ENCODE measurements at regions not wholly inside any gene's neighbourhood (a gene's known extent, or its start where the extent isn't known, plus 50 kb on each side); places are given as distances from the start of the nearest gene placed in this dataset.

- intact Hi-C loops (cut with micrococcal nuclease) = no loop called here
These were observed 100.9 kb downstream of the SAMD9 start for GRCh38 chr7:93016681-93017381.

GRCh38 chr7:93015779-93016481, 101.8 kb downstream of the SAMD9 start:
- intact Hi-C loops (cut with micrococcal nuclease) = no loop called here

- intact Hi-C loops (cut with micrococcal nuclease) = no loop called here
These were observed 102.5 kb downstream of the SAMD9 start for GRCh38 chr7:93015101-93015778.

- intact Hi-C loops (cut with micrococcal nuclease) = no loop called here
These were observed 103.4 kb downstream of the SAMD9 start for GRCh38 chr7:93014410-93014809.

- intact Hi-C loops (cut with micrococcal nuclease) = no loop called here
These were observed 104.2 kb downstream of the SAMD9 start for GRCh38 chr7:93013446-93014061.

- intact Hi-C loops (cut with micrococcal nuclease) = no loop called here
These were observed 106.2 kb downstream of the SAMD9 start for GRCh38 chr7:93011351-93012294.

GRCh38 chr7:93008833-93009232, 108.9 kb downstream of the SAMD9 start:
- intact Hi-C loops (cut with micrococcal nuclease) = no loop called here

GRCh38 chr7:93006480-93007095, 111.2 kb downstream of the SAMD9 start:
- intact Hi-C loops (cut with micrococcal nuclease) = no loop called here

GRCh38 chr7:93004906-93005305, 112.9 kb downstream of the SAMD9 start:
- intact Hi-C loops (cut with micrococcal nuclease) = no loop called here

- intact Hi-C loops (cut with micrococcal nuclease) = no loop called here
These were observed 120.1 kb downstream of the SAMD9 start for GRCh38 chr7:92997719-92998118.

GRCh38 chr7:92997152-92997551, 120.6 kb downstream of the SAMD9 start:
- intact Hi-C loops (cut with micrococcal nuclease) = no loop called here

- intact Hi-C loops (cut with micrococcal nuclease) = no loop called here
These were observed 122.9 kb downstream of the SAMD9 start for GRCh38 chr7:92994901-92995300.

- intact Hi-C loops (cut with micrococcal nuclease) = no loop called here
These were observed 124.8 kb downstream of the SAMD9 start for GRCh38 chr7:92992932-92993331.

GRCh38 chr7:92992483-92992882, 125.3 kb downstream of the SAMD9 start:
- intact Hi-C loops (cut with micrococcal nuclease) = no loop called here

GRCh38 chr7:92991190-92991589, 126.6 kb downstream of the SAMD9 start:
- intact Hi-C loops (cut with micrococcal nuclease) = no loop called here

- intact Hi-C loops (cut with micrococcal nuclease) = no loop called here
These were observed 128.7 kb downstream of the SAMD9 start for GRCh38 chr7:92988941-92989545.

- intact Hi-C loops (cut with micrococcal nuclease) = no loop called here
These were observed 129.7 kb downstream of the SAMD9 start for GRCh38 chr7:92988051-92988450.

GRCh38 chr7:92987538-92987937, 130.2 kb downstream of the SAMD9 start:
- intact Hi-C loops (cut with micrococcal nuclease) = no loop called here

- intact Hi-C loops (cut with micrococcal nuclease) = no loop called here
These were observed 130.7 kb downstream of the SAMD9 start for GRCh38 chr7:92987095-92987494.

GRCh38 chr7:92982928-92983327, 134.9 kb downstream of the SAMD9 start:
- intact Hi-C loops (cut with micrococcal nuclease) = no loop called here

All from T-helper 1 cell treated with Interleukin-12 subunit alpha and Interleukin-12 subunit beta and Interleukin-4 antibody, amounts not matched to agents 30 ng/mL and 1 ng/mL, for 36 hours (primary cell).